Stimulated activated CD8-positive, alpha-beta memory T cell treated with anti-CD3 and anti-CD28 coated beads, Interleukin-4, amount 100 ng/mL, for 1 hour (primary cell): ENCODE measurements at regions not wholly inside any gene's neighbourhood (a gene's known extent, or its start where the extent isn't known, plus 50 kb on each side); places are given as distances from the start of the nearest gene placed in this dataset.
"Not testable (repeated sequence)": the region's sequence is repeated elsewhere in the genome, so short reads cannot be mapped to it uniquely, and the experiment has no call there.

Experiments
- DNase-seq, 2 donors: peaks; one replicate each; pipeline ENCODE4 v3.0.0-alpha.2; 2020; ENCODE audit warnings: low read depth in 2 of 2, low spot score in 1 of 2

DNA sequence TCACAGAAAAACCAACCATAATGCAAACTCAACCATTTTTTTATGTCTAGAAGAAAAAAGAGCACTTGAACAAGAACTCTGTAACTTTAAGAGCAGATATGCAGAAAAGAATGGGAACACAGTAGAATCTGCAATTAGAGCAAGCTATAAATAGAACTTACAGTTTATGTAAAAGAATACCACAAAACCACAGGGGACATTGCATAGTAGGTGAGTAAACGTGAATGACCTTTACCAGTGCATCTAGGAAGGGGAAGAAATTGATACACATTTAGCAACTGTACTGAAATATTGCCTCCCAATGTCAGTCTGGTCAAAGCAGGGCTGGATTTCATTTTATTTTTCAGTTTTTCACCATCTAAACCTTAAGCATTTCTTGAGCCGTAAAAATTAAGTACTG is 242.2 kb upstream of the EDNRB start:
- no peak for DNase-seq

DNA sequence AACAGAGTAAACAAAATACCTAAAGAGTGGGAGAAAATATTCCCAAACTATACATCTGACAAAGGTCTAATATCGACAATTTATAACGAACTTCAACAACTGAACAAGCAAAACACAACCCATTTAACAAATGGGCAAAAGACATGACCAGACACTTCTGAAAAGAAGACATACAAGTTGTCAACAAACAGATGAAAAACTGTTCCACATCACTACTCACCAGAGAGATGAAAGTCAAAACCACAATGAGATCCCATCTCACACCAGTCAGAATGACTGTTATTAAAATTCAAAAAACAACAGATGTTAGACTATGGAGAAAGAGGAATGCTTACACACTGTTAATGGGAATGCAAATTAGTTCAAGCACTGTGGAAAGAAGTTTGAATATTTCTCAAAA is 233.8 kb upstream of the EDNRB start:
- no peak for DNase-seq

DNA sequence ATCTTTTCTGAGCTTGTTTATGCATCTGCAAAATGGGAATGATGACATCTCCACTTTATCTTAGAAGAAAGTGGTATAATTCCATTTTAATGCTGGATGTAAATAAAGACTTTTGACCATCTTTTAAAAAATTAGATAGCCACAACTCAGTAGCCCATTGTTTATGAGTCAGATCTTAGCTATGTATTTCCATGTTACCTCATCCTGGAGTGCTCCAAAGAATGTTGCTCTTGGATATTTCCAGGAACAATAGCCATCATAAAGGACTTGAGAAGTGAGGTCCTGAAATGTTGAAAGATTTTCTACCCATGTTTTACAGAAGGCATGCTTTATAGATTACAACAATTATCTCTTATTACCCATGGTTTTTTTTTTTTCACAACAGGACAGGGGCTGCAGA is 229.3 kb upstream of the EDNRB start:
- DNase-seq: no peak

DNA sequence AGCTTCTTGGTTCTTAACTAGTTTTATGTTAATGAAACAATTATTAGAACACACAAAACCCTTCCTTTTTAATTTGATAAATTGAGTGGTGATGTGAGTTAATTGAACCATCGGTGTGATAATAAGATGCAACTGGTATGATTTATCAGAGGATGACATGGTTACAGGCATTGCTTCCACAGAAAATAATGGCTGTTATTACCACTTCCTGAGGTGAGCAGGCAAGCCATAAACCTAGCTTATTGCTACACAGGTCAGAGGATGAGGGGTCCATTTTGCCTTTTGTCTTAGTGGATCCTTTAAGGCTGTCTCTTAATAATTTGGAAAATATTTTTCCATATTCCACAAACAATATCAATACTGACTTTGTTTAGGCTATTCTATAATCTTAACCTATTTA is 226.6 kb upstream of the EDNRB start:
- DNase-seq: no peak

DNA sequence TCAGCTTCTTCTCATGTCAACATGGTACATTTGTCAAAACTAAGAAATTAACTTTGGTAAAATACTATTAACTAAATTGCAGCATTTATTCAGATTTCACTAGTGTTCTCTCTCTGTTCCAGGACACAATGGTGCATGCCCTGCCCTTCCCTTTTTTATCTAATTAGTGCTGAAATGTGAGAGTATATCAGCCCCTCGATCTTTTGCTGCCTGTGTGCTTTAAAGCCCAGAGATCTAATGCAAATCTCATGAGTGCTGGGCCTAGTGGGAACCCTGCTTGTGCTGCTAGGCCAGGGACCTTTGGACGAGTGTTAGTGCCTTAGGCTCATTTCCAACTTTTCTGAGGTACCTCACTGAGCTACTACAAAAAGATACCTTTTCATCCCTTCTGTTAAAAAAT is 221.1 kb upstream of the EDNRB start:
- DNase-seq: no peak

DNA sequence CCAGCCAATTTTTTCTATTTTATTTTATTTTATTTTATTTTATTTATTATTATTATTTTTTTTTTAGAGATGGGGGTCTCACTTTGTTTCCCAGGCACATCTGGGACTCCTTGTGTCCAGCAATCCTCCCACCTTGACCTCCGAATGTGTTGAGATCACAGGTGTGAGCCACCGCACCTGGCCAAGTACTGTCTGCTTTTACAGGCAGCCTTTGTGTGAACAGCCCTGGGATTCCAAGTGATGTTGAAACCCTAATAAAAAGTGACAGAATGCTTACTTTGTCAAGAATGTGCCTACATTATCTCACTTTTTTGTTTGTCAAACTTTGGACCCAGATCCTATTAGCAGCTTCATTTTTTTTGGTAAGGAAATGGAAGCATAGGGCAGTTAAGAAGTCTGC is 220.1 kb upstream of the EDNRB start:
- no peak for DNase-seq

DNA sequence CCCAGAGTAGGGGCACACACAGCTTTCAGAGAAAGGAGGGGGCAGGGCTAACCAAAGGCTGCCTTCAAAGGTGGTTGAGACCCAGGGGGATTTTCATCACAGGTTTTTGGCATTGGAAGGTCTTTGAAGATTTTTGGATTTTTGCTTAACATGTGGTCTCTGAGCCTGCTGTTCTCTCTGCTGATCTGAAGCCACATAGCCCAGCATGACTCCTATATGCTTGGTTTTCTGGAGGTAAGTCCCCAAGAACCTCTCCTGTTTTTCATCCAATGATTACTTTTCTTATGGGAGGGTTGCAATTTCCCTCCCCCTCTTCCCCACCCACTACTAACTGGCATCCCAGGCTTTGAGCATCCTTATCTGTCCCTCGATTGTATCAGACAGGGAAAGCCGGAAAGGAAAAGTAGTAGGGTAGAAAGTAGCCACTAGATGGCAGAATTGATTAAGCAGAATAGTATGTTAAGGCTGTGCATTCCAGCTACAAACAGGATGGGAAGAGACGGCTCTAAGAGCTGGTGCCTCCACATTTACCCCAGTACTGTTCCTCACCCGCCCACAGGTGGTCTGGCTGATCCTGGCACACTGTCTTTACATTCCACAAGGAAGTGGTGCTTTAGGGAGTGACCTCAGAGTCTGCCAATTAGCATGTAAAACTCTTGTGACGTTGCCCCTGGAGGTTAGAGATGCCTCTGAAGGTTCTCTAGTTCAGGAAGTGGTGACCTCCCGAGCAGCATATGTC is 218.9 kb upstream of the EDNRB start:
- DNase-seq: no peak

DNA sequence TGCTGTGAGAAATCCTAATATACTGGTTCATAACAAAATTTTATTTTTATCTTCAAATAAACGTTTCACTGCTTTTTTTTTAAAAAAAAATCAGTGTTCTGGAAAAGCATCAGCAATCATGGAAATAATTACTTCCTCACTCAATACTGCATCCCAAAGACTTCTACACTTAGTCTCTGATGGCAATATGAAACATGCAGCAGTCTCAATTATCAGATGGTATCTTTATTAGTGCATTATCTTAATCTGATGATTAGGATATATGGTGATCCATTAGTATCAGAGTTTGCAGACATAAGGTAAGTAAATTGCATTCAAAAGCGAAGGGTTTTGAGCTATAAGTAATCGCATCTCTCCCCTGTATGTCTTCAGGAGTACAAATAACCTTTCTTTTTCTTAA is 218.3 kb upstream of the EDNRB start:
- DNase-seq: no peak

DNA sequence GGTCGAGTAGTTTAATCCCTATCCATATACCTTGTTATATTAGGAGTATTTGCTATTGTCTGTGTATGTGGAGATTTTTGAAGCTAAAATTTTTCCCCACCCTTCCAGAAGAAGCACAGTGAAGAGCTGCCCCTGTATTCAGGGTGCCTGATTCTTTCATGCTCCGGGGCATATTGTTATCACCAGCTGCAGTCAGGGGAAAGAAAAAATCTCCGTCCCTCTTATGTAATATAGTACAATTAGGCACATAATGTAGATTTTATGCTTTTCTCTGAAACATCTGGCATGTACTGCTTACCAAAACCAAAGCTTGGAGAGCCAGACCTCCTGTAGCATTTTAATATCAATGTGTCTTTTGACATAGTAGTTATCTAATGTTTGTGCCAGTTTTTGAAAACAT is 214.9 kb upstream of the EDNRB start:
- DNase-seq: no peak

DNA sequence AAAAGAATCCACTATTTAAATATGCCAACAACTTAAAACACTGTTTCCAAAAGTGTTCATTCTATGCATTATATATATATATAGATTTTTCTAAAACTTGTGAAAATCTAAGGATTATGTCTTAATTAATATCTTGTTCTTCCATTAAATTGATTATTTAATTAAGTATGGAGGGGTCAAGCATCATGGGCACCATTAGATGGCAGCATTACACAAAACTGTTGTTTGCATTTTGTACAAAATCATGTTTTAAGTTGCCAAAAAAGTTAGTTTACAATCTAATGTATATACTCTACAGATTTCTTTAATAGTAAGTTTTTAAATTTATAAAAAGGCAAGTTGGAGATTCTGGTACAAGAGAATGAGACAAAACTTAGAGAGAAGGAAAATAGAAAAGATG is 213.2 kb upstream of the EDNRB start:
- no peak for DNase-seq

DNA sequence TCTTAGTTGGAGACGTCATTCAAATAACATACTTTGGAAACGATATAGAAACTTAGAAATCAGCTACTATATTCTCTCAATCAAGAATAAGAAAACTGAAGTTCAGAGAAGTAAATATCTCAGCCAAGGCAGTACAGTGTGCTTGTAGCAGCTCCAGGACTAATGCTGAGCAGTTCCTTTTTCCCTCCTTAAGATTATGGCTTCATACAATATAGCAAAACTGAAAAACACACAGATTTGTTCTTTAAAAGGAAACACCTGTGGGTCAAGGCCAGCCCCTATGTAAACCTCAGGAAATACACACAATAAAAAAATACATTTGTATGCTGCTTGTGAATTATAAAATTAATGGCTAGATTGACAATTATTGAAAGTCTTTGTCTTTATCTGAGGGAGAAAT is 212.7 kb upstream of the EDNRB start:
- no peak for DNase-seq

DNA sequence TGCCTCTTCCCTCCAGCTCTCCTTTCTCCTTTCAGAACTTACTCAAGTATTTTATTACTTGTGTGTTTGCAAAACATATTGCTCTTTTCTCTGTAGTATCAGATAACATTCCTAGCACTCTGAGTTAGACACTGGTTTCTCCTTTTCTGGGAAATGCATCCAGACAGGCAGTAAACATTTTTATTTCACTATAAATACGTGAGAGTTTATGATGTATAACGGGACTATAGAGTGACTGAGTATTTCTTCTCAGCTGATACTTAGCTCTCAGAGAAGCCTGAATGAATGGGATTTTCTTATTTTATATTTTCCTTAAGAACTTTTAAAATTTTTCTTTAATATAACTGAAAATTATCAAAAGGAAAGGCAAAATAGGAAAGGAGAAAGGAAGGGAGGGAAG is 211.2 kb upstream of the EDNRB start:
- DNase-seq: no peak

DNA sequence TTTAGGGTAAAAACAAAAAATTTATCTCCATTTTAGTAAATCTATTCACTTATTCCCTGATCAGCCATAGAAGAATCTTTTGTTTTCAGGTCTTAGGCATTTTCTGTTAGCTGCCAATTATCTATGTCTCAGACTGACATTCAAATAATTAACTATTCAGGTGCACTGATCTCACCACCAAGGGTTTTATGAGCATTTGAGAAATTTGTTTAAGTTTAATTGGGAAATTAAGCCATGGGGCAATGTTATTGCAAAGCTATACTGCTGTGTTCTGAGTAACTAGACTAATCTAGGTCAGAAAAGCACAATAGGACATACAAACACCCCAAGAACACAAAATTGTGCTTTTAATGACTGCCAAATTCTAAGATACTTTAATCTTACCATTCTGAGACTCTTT is 210.7 kb upstream of the EDNRB start:
- no peak for DNase-seq

DNA sequence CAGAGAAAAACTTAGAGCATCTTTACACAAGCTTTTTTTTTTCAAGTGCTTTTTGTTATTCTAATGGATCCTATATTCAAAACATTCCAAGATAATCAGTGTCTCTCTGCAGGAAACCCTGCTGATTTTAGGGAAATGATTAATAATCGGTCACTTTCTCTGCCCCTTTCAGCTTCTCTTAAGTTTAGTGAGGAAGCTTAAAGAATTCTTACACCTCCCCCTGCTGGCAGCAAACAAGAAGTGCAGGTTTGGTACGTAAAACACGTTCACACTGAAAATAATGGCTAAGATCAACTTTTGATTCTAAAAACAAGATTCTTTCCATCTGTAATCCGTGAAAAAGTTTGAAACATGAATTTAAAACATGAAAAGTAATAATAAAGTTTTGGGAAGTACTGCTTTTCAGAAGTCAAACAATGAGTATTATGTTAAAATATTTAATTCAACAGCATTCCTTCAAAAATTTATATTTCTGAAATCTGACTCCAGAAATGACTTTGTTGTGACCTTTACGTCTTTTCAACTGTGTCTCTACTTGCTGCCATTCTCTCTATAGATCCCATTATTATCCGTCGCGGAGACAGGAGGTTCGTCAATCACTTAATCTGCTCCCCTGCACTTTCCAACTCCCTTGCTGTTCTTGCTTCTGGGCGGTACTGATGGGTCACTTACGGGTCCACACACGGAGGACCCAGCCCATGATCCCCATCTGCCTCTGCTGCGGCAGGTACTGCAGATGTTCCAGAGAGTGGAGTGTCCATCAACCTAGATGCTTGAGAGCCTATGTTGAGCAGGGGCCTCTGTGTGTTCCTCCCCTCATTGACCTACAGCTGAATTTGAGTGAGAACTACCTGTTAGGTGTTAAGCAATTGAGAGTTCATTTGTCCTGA is 203.1 kb upstream of the EDNRB start:
- peak in 1 of 2 donors; percentile 5 for DNase-seq

DNA sequence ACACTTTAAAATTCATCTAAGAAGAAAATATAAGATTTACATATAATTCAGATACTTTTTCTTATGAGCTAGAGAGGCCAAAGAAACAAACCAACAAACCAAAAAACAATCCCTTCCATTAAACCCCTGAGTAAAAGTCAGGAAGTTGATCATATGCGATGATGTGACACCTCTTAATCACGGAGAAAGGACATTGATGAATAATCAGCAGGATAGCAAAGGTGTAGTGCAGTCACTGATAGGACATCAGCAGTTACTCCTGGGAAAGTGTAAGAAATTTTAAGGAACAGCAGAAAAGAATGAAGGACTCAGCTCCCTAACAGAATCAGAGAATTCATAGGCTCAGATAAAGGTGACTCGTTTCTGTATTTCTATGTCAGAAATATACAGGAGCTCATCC is 202.4 kb upstream of the EDNRB start:
- DNase-seq: no peak

DNA sequence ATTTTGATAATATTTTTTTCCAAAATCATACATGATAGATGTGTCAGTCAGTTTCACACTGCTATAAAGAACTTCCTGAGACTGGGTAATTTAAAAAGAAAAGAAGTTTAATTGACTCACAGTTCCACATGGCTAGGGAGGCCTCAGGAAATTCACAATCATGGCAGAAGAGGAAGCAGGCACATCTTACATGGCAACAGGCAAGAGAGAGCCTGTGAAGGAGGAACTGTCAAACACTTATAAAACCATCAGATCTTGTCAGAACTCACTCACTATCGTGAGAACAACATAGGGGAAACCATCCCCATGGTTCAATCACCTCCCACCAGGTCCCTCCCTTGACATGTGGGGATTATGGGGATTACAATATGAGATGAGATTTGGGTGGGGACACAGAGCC is 201.5 kb upstream of the EDNRB start:
- DNase-seq: not testable (repeated sequence)

DNA sequence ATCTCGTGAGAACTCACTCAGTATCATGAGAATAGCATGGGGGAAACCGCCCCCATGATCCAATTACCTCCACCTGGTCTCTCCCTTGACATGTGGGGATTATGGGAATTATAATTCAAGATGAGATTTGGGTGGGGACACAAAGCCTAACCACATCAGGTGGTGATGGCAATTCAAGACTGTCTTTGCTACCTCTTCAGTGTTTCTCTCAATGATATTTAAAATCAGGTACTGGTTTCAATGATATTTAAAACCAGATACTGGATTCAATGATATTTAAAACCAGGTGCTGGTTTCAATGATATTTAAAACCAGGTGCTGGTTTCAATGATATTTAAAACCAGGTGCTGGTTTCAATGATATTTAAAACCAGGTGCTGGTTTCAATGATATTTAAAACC is 198.4 kb upstream of the EDNRB start:
- DNase-seq: not testable (repeated sequence)

DNA sequence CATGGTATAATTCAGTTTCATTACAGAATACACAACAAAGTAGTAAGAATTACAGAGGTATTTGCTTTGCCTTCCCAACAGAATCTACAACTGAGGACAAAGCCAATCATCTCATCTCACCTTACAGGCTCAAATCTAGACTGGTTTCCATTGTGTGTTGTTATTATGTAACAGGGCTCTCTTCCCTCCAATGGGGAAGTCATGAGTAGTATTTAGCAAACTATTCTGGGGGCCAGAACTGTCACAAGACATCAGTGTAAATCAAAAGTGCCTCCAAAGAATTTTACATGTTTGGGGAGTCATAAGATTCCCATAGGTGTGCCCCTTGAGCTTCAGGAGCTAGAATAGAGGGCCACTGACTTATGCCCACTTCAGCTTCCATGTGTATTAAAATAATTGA is 187.0 kb upstream of the EDNRB start:
- no peak for DNase-seq

DNA sequence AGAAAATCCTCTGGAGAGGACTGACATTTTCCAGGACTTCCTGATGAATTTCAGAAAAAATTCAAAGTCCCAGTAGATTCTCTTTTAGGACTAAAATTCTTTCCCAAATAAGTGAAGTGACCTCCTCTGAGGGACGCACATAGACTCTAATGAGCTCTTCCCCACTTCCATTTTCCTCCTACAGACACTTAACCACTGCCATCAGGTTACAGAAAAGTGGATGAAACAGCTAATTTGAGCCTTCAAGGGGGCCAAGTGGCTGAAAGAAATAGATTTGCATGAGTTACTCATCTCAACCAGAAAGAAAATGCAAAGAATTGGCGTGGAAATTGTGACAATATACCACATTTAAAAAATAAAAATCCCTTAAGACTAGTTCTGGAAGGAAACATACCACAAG is 185.3 kb upstream of the EDNRB start:
- DNase-seq: no peak

DNA sequence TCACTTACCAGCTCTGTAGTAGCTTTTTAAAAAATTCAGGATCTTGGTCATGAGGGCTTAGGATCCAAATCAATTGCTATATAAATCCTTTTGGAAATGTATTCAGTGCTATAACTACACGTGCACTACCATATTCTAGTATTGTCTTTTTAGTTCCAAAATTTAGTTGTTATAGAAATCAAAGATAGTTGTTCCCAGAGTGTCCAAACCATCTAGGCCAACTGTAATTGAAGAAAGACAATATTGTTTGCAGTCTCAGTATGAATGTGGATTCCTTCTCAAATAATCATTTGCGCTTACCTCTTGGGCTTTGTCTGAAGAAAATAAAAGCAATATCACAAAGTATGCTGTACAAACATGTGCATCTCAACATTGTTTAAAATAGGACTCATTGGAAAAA is 184.1 kb upstream of the EDNRB start:
- no peak for DNase-seq

DNA sequence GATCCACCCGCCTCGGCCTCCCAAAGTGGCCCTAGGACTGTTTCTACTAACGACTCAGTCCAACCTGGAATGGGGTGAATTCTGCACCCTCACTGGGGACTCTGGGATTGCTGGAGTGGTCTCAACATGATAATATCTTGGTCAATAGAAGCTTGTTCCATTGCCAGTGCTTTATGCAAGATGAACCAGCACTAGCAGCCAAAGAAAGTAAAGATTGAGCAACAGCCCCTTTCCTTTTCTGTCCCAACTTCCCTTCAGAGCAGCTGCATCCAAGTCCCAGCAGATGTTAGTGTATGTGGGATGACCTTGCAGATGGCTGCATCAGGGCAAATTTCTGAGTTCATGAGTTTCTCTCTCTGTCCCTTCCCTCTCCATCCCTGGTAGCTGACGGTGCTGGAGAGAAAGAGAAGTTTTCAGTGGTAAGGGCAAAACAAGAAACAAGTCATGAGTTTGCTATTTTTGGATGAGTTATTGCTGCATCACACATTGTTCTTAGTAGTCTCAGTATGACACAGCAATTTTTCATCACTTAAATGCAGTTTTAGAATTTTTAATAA is 183.6 kb upstream of the EDNRB start:
- no peak for DNase-seq

DNA sequence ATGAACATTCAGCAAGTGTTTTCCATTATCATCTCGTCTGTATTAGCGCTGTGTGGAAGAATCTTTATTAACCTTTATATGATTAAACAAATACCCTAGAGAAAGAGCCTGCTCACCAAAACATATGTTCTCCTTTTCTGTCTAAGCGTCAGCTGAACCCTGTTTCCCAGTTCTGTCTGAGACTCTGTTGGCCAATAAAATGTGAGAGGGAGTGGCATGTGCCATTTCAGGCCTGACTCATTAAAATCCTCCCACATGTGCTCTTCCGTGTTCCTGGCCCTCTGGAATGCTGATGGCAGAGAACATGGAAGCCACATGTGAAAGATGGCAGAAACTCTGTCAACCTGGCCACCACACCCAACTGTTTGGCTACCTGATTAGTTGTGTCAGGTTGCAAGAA is 181.9 kb upstream of the EDNRB start:
- no peak for DNase-seq
